ENCODE measurements at regions not wholly inside any gene's neighbourhood (a gene's known extent, or its start where the extent isn't known, plus 50 kb on each side); places are given as distances from the start of the nearest gene placed in this dataset.

GRCh38 chr4:189832528-189832927 is 108.1 kb upstream of the FRG1 start:
- ChIA-PET CTCF (no interaction called here), POLR2A (no interaction called here)
- no peak for TF ChIP-seq CTCF (IDR thresholded peaks at IDR 0.05)
- Histone ChIP-seq H3K27me3 (ENCODE audit: control insufficient read depth in 1 of 2, insufficient read depth in 2 of 2, low read length in 2 of 2) (no peaks in the 10 kb centered on the region), H3K4me3 (ENCODE audit: low read length) (no peak overlapping the region), H3K27ac (ENCODE audit: low read depth in 1 of 2, low read length in 2 of 2) (no peak overlapping the region), H3K36me3 (ENCODE audit: insufficient read depth, low read length) (no peaks in the 10 kb centered on the region), H3K9me3 (ENCODE audit: control insufficient read depth in 1 of 2, insufficient read depth in 1 of 2, low read length in 2 of 2) (peaks cover 0 to 4% of the 10 kb centered on the region in 2 experiments), H3K4me1 (ENCODE audit: insufficient read depth, low read length) (no peaks in the 10 kb centered on the region)
- intact Hi-C loops (cut with DNase I, micrococcal nuclease): no loop called here
- no peaks in the 10 kb centered on the region for H3K27me3 Mint-ChIP-seq
- H3K36me3 Mint-ChIP-seq (ENCODE audit: low read depth): no peaks in the 10 kb centered on the region
- ATAC-seq (ENCODE audit: poor library complexity): no peak
- H3K9me3 Mint-ChIP-seq: no peaks in the 10 kb centered on the region
- no peaks in the 10 kb centered on the region for H3K4me1 Mint-ChIP-seq (ENCODE audit: low read depth)
- H3K27ac Mint-ChIP-seq: no peak overlapping the region
- no peak overlapping the region for H3K4me3 Mint-ChIP-seq
- DNase-seq: no peak

GRCh38 chr4:189834616-189835015 is 106.1 kb upstream of the FRG1 start:
- H3K4me3 Mint-ChIP-seq: no peak overlapping the region
- no peaks in the 10 kb centered on the region for H3K27me3 Mint-ChIP-seq
- CTCF ChIA-PET: no interaction called here

GRCh38 chr4:189835505-189835904 is 105.2 kb upstream of the FRG1 start:
- CTCF ChIA-PET: no interaction called here

More at GRCh38 chr4:189834616-189835015, 106.1 kb upstream of the FRG1 start:
- Mint-ChIP-seq H3K4me1 (ENCODE audit: low read depth) (no peaks in the 10 kb centered on the region), H3K9me3 (no peaks in the 10 kb centered on the region), H3K27ac (no peak overlapping the region), H3K36me3 (ENCODE audit: low read depth) (no peaks in the 10 kb centered on the region)
- POLR2A ChIA-PET: no interaction called here
- no peak overlapping the region for H3K4me3 ChIP-seq (ENCODE audit: low read length)
- no peak overlapping the region for H3K27ac ChIP-seq (ENCODE audit: low read depth in 1 of 2, low read length in 2 of 2)
- no peaks in the 10 kb centered on the region for H3K4me1 ChIP-seq (ENCODE audit: insufficient read depth, low read length)
- DNase-seq (no peak), ATAC-seq (ENCODE audit: poor library complexity) (no peak)
- no peak for TF ChIP-seq CTCF (IDR thresholded peaks at IDR 0.05)
- no peaks in the 10 kb centered on the region for H3K36me3 ChIP-seq (ENCODE audit: insufficient read depth, low read length)
- intact Hi-C loops (cut with DNase I, micrococcal nuclease): no loop called here
- H3K27me3 ChIP-seq (ENCODE audit: control insufficient read depth in 1 of 2, insufficient read depth in 2 of 2, low read length in 2 of 2): no peaks in the 10 kb centered on the region
- H3K9me3 ChIP-seq (ENCODE audit: control insufficient read depth in 1 of 2, insufficient read depth in 1 of 2, low read length in 2 of 2): no peaks in the 10 kb centered on the region

More at GRCh38 chr4:189835505-189835904, 105.2 kb upstream of the FRG1 start:
- POLR2A ChIA-PET: no interaction called here
- Histone ChIP-seq H3K27ac (ENCODE audit: low read depth in 1 of 2, low read length in 2 of 2) (no peak overlapping the region), H3K4me1 (ENCODE audit: insufficient read depth, low read length) (no peaks in the 10 kb centered on the region), H3K9me3 (ENCODE audit: control insufficient read depth in 1 of 2, insufficient read depth in 1 of 2, low read length in 2 of 2) (no peaks in the 10 kb centered on the region), H3K36me3 (ENCODE audit: insufficient read depth, low read length) (no peaks in the 10 kb centered on the region), H3K4me3 (ENCODE audit: low read length) (no peak overlapping the region), H3K27me3 (ENCODE audit: control insufficient read depth in 1 of 2, insufficient read depth in 2 of 2, low read length in 2 of 2) (no peaks in the 10 kb centered on the region)
- H3K9me3 Mint-ChIP-seq: no peaks in the 10 kb centered on the region
- DNase-seq (no peak), ATAC-seq (ENCODE audit: poor library complexity) (no peak)
- no peak overlapping the region for H3K27ac Mint-ChIP-seq
- H3K4me1 Mint-ChIP-seq (ENCODE audit: low read depth): no peaks in the 10 kb centered on the region
- H3K36me3 Mint-ChIP-seq (ENCODE audit: low read depth): no peaks in the 10 kb centered on the region
- no peaks in the 10 kb centered on the region for H3K27me3 Mint-ChIP-seq
- TF ChIP-seq CTCF (IDR thresholded peaks at IDR 0.05): no peak
- no peak overlapping the region for H3K4me3 Mint-ChIP-seq
- intact Hi-C loops (cut with DNase I, micrococcal nuclease): no loop called here

All from CD4-positive, alpha-beta T cell (primary cell).